D341Med (cell line): ENCODE measurements at regions not wholly inside any gene's neighbourhood (a gene's known extent, or its start where the extent isn't known, plus 50 kb on each side); places are given as distances from the start of the nearest gene placed in this dataset.
"Not testable (repeated sequence)": the region's sequence is repeated elsewhere in the genome, so short reads cannot be mapped to it uniquely, and the experiment has no call there.

Experiments used
- DNase-seq: peaks from one replicate; pipeline ENCODE4 v3.0.0; 2012; ENCODE audit warnings: low spot score

DNA sequence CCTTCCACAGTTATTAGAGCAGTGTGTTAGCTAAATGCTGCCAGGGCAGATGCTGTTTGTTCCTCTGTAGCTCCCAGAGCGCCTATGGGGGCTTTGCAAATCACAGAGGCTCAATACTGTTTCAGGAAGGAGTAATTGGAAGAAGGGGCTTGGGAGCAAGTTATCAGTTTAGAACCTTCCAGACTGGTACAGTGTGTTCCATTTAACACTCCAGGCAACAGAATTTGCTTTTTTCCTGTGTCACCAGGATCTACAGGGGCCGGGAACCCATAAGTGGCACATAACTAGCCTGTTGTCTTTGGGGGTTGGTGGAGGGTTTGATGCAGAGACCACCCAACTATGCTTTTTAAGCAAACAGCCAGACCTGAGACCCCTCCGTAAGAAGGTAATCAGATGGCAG, 307.3 kb upstream of the KCNN2 start:
- no peak for DNase-seq

- DNase-seq: peak; percentile 89
Observed at GRCh38 chr5:114055318-114056184, 306.3 kb upstream of the KCNN2 start.

- no peak for DNase-seq
Observed at GRCh38 chr5:114056185-114056538, 305.7 kb upstream of the KCNN2 start.

GRCh38 chr5:114060866-114061265, 301.0 kb upstream of the KCNN2 start:
- DNase-seq: no peak

DNA sequence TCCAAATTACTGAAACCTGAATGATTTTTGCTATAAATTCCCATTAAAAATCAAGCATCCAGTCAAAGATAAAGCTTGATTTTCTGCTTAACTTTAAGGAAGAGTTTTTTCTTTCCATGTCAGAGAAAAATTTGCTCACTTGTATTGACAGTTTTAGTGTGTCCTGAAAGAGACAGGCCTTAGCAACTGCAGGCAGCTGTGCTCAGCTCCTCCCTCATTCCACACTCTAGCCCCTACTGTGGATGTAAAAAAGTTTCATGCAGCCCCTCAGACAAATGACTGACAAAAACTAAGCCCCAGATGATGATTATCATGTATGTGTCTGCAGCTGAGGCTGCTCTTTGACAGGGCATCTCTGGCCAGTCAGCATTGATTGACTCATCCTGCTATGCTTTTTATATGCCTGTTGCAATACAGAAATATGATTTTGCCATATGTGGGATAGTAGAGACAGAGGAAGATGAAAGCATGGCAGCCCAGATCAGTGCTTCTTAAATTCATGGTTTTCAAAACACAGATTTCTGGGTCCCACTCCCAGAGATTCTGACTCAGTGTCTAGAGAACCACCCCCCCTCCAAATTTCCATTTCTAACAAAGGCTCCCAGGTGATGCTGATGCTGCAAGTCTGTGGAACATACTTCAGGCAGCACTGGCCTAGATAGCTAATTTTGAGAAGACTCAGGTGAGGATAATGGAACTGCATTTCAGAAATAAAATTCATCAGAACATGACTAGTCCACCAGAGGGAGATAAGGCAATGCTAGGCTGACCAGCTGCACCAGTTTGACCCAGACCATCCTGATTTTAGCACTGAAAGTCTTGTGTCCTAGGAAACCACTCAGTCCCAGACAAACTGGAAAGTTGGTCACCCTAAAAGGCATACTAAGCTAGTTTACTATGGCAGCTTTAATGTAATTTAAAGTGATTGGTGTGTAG, 298.7 kb upstream of the KCNN2 start:
- no peak for DNase-seq

- DNase-seq: no peak
Observed at GRCh38 chr5:114065912-114066311, 296.0 kb upstream of the KCNN2 start.

GRCh38 chr5:114070093-114070722, 291.7 kb upstream of the KCNN2 start:
- DNase-seq: no peak

GRCh38 chr5:114089259-114089658, 272.6 kb upstream of the KCNN2 start:
- DNase-seq: no peak

GRCh38 chr5:114097570-114097969, 264.3 kb upstream of the KCNN2 start:
- no peak for DNase-seq

DNA sequence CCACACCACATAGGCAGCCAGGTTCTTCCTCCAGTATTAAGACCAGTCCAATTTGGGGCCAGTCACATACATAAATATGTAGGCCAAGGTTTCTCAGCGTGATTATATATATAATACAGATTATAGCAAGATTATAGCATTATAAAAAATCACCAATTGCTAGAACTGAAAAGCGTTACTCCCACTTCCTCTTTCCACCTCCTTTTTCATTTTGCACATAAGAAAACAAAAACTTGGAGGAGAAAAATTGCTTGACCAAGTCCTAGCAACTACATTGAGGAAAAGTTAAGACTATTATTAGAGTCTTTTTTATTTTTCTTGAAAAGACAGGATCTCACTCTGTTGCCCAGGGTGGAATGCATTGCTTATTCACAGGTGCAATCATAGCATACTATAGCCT, 262.7 kb upstream of the KCNN2 start:
- DNase-seq: no peak

DNA sequence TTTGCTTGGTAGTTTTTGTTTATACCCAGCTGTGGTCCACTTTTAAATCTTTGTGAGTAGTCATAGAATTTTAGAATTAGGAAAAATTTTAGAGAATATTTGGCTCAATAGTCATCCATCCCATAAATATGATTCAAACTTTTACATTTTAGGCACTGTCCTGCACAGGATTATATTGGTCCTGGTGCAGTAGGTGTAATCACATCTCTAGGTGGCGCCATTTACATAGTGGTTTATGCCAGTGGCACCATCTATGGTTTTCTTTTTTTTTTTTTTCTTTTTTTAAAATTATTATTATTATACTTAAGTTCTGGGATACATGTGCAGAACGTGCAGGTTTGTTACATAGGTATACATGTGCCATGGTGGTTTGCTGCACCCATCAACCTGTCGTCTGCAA, 260.7 kb upstream of the KCNN2 start:
- peak; percentile 45 for DNase-seq

DNA sequence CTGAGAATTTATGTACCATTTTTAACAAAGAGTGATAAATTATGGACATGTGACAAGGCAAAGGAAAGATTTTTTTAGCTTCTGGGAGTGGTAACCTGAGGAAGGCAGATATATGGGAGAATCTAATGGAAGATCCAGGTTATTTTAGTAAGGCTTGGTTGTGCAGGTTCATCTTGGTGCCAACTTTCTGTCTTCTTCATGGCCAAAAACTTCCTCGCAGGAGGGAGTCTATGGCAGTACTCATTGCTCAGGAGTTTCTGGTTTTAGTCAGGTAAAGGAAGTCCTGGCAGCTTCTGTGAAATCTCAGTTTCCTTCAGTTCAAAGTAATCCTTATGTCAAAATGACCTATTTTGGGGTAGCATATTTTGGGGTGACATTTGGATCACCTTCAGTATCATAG, 248.3 kb upstream of the KCNN2 start:
- DNase-seq: no peak

DNA sequence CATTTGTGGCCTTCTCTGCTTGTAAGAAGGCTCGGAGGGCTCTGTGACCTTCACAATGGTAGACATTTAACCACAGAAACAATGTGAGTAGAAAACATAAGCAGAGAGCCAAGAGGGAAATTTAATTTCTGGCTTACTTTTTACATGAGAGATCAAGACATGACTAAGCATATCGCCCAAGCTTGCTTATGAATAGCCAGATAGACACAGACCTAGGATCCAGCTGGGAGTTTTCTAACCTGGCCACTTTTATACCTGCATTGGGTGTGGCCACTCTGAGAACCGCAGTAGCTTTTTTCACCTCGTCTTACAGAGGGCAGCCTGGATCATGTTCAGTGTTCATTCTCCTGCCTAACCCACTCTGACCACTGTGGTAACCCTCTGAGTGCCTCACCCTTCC, 244.9 kb upstream of the KCNN2 start:
- no peak for DNase-seq

- DNase-seq: no peak
Observed at GRCh38 chr5:114118511-114118910, 243.4 kb upstream of the KCNN2 start.

- no peak for DNase-seq
Observed at GRCh38 chr5:114120166-114120565, 241.7 kb upstream of the KCNN2 start.

DNA sequence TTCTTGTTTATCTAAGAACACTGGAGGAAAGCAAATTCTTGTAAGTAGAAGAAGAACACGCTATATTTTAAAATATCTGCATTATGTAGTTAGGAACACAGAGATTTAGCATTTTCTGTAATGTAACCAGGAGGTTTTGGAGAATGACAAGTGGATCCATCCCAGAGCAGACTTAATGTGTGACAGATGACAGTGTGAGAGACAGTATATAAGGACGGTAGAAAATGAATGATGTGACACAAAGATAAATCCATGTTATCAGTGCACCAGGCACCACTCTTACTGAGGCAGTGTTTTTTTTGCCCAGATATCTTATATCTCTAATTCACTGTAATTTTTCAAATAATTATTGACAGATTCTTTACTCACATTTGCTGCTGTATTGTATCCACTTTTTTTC, 239.0 kb upstream of the KCNN2 start:
- no peak for DNase-seq

DNA sequence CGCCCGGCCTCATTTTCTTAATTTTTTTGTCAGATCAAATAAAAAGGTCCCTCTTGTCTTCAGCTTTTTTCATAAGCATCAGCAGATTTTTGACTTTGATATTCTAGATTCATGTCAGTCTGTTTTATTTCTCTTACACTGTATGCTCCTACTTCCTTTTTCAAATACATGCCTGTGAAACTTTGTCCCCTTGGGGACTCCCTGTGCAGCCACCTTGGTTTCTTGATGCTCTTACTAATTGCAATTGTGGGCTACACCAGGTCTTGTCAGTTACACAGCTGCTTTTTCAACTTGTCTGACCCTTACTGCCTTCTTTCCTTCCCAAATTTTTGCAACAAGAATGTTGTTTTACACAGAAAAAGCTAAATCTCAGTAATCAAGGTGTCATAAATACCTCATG, 238.2 kb upstream of the KCNN2 start:
- no peak for DNase-seq

GRCh38 chr5:114146398-114146797, 215.5 kb upstream of the KCNN2 start:
- DNase-seq: no peak

DNA sequence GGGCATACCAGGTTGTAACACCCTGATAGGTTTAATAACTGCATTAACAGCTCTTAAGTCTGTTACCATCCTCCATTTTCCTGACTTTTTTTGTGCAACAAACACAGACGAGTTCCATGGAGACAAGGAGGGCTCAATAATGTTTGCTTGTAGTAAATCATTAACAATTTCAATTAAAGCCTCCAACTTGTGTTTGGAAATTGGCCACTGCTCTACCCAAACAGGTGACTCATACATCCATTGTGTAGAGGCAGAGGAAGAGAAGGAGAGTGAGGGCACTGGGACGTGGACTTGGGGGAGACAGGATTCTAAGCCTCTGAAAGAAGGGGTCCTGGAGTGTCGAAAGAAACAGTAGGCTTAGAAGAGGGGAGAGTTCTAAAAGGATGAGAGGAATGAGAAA, 213.6 kb upstream of the KCNN2 start:
- DNase-seq: no peak

GRCh38 chr5:114148728-114149127, 213.1 kb upstream of the KCNN2 start:
- not testable (repeated sequence) for DNase-seq

GRCh38 chr5:114152656-114153360, 209.1 kb upstream of the KCNN2 start:
- DNase-seq: no peak

DNA sequence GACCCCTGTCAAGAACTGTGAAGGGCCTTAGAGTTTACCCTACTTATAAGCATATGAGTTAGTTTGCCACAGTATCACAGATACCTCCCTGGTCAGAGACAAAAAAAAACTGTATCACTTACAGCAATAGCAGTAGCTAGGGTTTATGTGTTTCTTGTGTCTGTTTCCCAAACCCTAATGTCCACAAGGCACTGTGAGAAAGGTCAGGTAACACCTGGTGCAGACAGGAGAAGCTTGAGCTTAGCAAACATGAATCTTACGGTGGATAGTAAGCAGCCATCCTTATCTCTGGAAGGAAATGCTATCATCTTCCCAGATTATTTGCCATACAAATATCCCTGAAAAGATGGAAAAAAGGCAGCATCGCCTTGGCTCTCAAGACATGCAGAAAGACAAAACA, 208.5 kb upstream of the KCNN2 start:
- DNase-seq: no peak
